ENCODE measurements at regions not wholly inside any gene's neighbourhood (a gene's known extent, or its start where the extent isn't known, plus 50 kb on each side); places are given as distances from the start of the nearest gene placed in this dataset.

DNA sequence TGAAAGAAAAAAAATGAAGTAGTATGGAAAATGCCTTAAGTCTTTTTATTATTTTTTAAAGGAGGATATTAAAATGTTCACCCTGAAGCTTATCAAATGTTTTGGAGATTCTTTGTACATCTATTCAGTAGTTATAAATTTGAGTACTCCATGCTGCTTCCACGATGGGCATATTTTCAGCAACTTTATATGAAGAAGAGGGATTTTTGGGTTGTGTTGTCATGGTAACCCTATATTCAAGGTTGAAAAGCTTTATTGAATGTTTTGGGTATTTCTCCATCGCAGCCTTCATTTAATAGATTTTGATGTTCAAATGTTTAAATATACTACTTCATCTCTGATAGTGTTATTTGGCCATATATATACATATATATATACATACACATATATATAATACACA, 557.5 kb downstream of the CAAP1 start (continued):
- TF ChIP-seq HDAC2 (IDR thresholded peaks at IDR 0.05; ENCODE audit: borderline replicate concordance in 1 of 2, low read depth in 2 of 2, low read length in 2 of 2) (no peak), TEAD4 (IDR thresholded peaks at IDR 0.05; ENCODE audit: low read depth, low read length) (no peak), RBBP5 (IDR thresholded peaks at IDR 0.05; ENCODE audit: borderline replicate concordance, low read depth, low read length) (no peak), NRF1 (IDR thresholded peaks at IDR 0.05; ENCODE audit: low read depth, low read length) (no peak)
- TF ChIP-seq, protein P1, sequence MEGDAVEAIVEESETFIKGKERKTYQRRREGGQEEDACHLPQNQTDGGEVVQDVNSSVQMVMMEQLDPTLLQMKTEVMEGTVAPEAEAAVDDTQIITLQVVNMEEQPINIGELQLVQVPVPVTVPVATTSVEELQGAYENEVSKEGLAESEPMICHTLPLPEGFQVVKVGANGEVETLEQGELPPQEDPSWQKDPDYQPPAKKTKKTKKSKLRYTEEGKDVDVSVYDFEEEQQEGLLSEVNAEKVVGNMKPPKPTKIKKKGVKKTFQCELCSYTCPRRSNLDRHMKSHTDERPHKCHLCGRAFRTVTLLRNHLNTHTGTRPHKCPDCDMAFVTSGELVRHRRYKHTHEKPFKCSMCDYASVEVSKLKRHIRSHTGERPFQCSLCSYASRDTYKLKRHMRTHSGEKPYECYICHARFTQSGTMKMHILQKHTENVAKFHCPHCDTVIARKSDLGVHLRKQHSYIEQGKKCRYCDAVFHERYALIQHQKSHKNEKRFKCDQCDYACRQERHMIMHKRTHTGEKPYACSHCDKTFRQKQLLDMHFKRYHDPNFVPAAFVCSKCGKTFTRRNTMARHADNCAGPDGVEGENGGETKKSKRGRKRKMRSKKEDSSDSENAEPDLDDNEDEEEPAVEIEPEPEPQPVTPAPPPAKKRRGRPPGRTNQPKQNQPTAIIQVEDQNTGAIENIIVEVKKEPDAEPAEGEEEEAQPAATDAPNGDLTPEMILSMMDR (IDR thresholded peaks at IDR 0.05; ENCODE audit: control extremely low read depth in 1 of 3, insufficient read depth in 1 of 3, low read depth in 1 of 3, low read length in 3 of 3), result no peak
- TF ChIP-seq, protein P2, sequence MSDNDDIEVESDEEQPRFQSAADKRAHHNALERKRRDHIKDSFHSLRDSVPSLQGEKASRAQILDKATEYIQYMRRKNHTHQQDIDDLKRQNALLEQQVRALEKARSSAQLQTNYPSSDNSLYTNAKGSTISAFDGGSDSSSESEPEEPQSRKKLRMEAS (IDR thresholded peaks at IDR 0.05), result no peak
